Lower leg skin (tissue), 4 donors: ENCODE measurements at regions not wholly inside any gene's neighbourhood (a gene's known extent, or its start where the extent isn't known, plus 50 kb on each side); places are given as distances from the start of the nearest gene placed in this dataset.

ENCODE experiments used
- DNase-seq, 2 donors: peaks; one replicate each; pipeline ENCODE4 v3.0.0-alpha.2; 2019; ENCODE audit warnings: low spot score in 2 of 2
- H3K4me3 ChIP-seq: fragments of 200-600 bp; sonication (generic); 2 replicates; pipeline ENCODE4 v1.5.1; 2017; ENCODE audit warnings: mild to moderate bottlenecking, low read depth; ENCODE audit not compliant: poor library complexity, severe bottlenecking
- POLR2A ChIP-seq, 2 donors: fragments of 450-650 bp; IDR thresholded peaks; one replicate each; pipeline ENCODE4 v1.6.1; 2016 to 2017; ENCODE audit warnings: antibody characterized with exemption in 2 of 2, mild to moderate bottlenecking in 1 of 2, moderate library complexity in 1 of 2
- WGBS, 2 donors: methylation state at CpG; one replicate each; pipeline ENCODE4 v1.1.5; 2018; 5-methylcytosine and 5-hydroxymethylcytosine counted together
- intact Hi-C: fragments of 100-400 bp; cut with DNase I; formaldehyde crosslinking; loops from one replicate; pipeline ENCODE4 v1.15.0; 2023; ENCODE audit warnings: low total_unique reads
- TF ChIP-seq, protein P1 (sequence below), 3 donors: fragments of 450-650 bp; IDR thresholded peaks; one replicate each; pipeline ENCODE4 v1.5.1; 2016; ENCODE audit warnings: antibody characterized with exemption in 3 of 3, mild to moderate bottlenecking in 3 of 3, moderate library complexity in 2 of 3

- DNase-seq = no peak
- intact Hi-C loops = no loop called here
- no peak overlapping the region for H3K4me3 ChIP-seq
- TF ChIP-seq, protein P1, sequence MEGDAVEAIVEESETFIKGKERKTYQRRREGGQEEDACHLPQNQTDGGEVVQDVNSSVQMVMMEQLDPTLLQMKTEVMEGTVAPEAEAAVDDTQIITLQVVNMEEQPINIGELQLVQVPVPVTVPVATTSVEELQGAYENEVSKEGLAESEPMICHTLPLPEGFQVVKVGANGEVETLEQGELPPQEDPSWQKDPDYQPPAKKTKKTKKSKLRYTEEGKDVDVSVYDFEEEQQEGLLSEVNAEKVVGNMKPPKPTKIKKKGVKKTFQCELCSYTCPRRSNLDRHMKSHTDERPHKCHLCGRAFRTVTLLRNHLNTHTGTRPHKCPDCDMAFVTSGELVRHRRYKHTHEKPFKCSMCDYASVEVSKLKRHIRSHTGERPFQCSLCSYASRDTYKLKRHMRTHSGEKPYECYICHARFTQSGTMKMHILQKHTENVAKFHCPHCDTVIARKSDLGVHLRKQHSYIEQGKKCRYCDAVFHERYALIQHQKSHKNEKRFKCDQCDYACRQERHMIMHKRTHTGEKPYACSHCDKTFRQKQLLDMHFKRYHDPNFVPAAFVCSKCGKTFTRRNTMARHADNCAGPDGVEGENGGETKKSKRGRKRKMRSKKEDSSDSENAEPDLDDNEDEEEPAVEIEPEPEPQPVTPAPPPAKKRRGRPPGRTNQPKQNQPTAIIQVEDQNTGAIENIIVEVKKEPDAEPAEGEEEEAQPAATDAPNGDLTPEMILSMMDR (IDR thresholded peaks at IDR 0.05) = no peak
- TF ChIP-seq POLR2A (IDR thresholded peaks at IDR 0.05) = no peak
Observed at GRCh38 chr5:82849885-82850284, 227.3 kb downstream of the TMEM167A start.

GRCh38 chr5:82847562-82847961, 229.6 kb downstream of the TMEM167A start:
- intact Hi-C loops = no loop called here
- WGBS, 2 donors = 86 to 95% methylated on average over 5 of the region's 5 CpGs
- DNase-seq = no peak
- no peak overlapping the region for H3K4me3 ChIP-seq
- TF ChIP-seq POLR2A (IDR thresholded peaks at IDR 0.05) = no peak
- TF ChIP-seq, protein P1 (IDR thresholded peaks at IDR 0.05) = no peak

GRCh38 chr5:82839881-82840280, 237.3 kb downstream of the TMEM167A start:
- no peak overlapping the region for H3K4me3 ChIP-seq
- 81 to 86% methylated on average over 3 of the region's 3 CpGs for WGBS, 2 donors
- DNase-seq = no peak
- intact Hi-C loops = no loop called here
- TF ChIP-seq, protein P1 (IDR thresholded peaks at IDR 0.05) = no peak
- TF ChIP-seq POLR2A (IDR thresholded peaks at IDR 0.05) = no peak

DNA sequence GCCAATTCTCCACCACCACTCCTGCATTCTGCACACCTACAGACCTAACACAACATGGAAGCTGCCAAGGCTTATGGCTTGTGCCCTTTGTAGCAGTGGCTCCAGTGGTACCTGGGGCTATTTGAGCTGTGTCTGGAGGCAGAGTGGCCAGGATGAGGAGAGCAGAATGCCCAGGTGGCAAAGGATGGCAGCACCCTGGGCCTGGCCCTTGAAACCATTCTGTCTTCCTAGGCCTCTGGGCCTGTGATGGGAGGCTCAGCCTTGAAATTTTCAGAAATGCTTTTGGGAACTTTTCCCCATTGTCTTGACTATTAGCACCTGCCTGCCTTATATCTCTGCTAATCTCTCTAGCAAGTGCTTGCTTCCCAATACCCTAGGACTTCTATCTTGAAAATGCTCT, 241.7 kb downstream of the TMEM167A start:
- TF ChIP-seq, protein P1 (IDR thresholded peaks at IDR 0.05) = no peak
- TF ChIP-seq POLR2A (IDR thresholded peaks at IDR 0.05) = no peak
- DNase-seq = no peak
- H3K4me3 ChIP-seq = no peak overlapping the region
- intact Hi-C loops = no loop called here

- no peak for DNase-seq
Observed at GRCh38 chr5:82834151-82834550, 243.0 kb downstream of the TMEM167A start.

GRCh38 chr5:82833277-82833676, 243.9 kb downstream of the TMEM167A start:
- no peak for DNase-seq
- 86 to 91% methylated on average over 3 of the region's 3 CpGs for WGBS, 2 donors
- no peak for TF ChIP-seq POLR2A (IDR thresholded peaks at IDR 0.05)
- TF ChIP-seq, protein P1 (IDR thresholded peaks at IDR 0.05) = no peak
- intact Hi-C loops = no loop called here
- no peak overlapping the region for H3K4me3 ChIP-seq

More at GRCh38 chr5:82834151-82834550, 243.0 kb downstream of the TMEM167A start:
- no peak overlapping the region for H3K4me3 ChIP-seq
- TF ChIP-seq, protein P1 (IDR thresholded peaks at IDR 0.05) = no peak
- no peak for TF ChIP-seq POLR2A (IDR thresholded peaks at IDR 0.05)
- intact Hi-C loops = no loop called here
